Kidney epithelial cell (primary cell): ENCODE measurements at regions not wholly inside any gene's neighbourhood (a gene's known extent, or its start where the extent isn't known, plus 50 kb on each side); places are given as distances from the start of the nearest gene placed in this dataset.

ENCODE experiments used
- DNase-seq: peaks from one replicate; pipeline ENCODE4 v3.0.0-alpha.2; 2010; ENCODE audit warnings: low read depth
- H3K27me3 ChIP-seq: 2 replicates; pipeline ENCODE4 v1.6.0; 2011; ENCODE audit warnings: low read length; ENCODE audit not compliant: control insufficient read depth, insufficient read depth
- H3K36me3 ChIP-seq: 2 replicates; pipeline ENCODE4 v1.5.1; 2011; ENCODE audit warnings: low read length; ENCODE audit not compliant: control insufficient read depth, insufficient read depth
- H3K4me3 ChIP-seq: 2 replicates; pipeline ENCODE4 v1.5.1; 2011; ENCODE audit warnings: low read depth, mild to moderate bottlenecking, control low read depth, low read length
- CTCF ChIP-seq: IDR thresholded peaks from 2 replicates; pipeline ENCODE4 v1.5.1; 2011; ENCODE audit warnings: mild to moderate bottlenecking, moderate library complexity, low read length, control low read depth, inconsistent platforms; ENCODE audit not compliant: insufficient read depth, poor library complexity, severe bottlenecking

GRCh38 chr13:26501641-26502040 is 55.8 kb upstream of the WASF3 start:
- TF ChIP-seq CTCF, result no peak
- Histone ChIP-seq H3K36me3 (no peaks in the 10 kb centered on the region), H3K27me3 (no peaks in the 10 kb centered on the region), H3K4me3 (no peak overlapping the region)
- DNase-seq, result no peak

- no peaks in the 10 kb centered on the region for H3K36me3 ChIP-seq
- H3K4me3 ChIP-seq, result no peak overlapping the region
- no peaks in the 10 kb centered on the region for H3K27me3 ChIP-seq
- no peak for DNase-seq
- TF ChIP-seq CTCF, result no peak
Measured at GRCh38 chr13:26502826-26503225, 54.7 kb upstream of the WASF3 start.

GRCh38 chr13:26503826-26504594 is 53.5 kb upstream of the WASF3 start:
- H3K27me3 ChIP-seq, result no peaks in the 10 kb centered on the region
- no peak for DNase-seq
- H3K36me3 ChIP-seq, result no peaks in the 10 kb centered on the region
- H3K4me3 ChIP-seq, result no peak overlapping the region
- TF ChIP-seq CTCF, result no peak
